ENCODE measurements at regions not wholly inside any gene's neighbourhood (a gene's known extent, or its start where the extent isn't known, plus 50 kb on each side); places are given as distances from the start of the nearest gene placed in this dataset.
"Not testable (repeated sequence)": the region's sequence is repeated elsewhere in the genome, so short reads cannot be mapped to it uniquely, and the experiment has no call there.

GRCh38 chr2:48049371-48049770 lies 143.1 kb upstream of the FBXO11 start:
- TF ChIP-seq, protein P1, sequence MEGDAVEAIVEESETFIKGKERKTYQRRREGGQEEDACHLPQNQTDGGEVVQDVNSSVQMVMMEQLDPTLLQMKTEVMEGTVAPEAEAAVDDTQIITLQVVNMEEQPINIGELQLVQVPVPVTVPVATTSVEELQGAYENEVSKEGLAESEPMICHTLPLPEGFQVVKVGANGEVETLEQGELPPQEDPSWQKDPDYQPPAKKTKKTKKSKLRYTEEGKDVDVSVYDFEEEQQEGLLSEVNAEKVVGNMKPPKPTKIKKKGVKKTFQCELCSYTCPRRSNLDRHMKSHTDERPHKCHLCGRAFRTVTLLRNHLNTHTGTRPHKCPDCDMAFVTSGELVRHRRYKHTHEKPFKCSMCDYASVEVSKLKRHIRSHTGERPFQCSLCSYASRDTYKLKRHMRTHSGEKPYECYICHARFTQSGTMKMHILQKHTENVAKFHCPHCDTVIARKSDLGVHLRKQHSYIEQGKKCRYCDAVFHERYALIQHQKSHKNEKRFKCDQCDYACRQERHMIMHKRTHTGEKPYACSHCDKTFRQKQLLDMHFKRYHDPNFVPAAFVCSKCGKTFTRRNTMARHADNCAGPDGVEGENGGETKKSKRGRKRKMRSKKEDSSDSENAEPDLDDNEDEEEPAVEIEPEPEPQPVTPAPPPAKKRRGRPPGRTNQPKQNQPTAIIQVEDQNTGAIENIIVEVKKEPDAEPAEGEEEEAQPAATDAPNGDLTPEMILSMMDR (IDR thresholded peaks at IDR 0.05), result no peak
- TF ChIP-seq POLR2A (IDR thresholded peaks at IDR 0.05), result no peak
- no peaks in the 10 kb centered on the region for H3K27me3 ChIP-seq (replicated peaks; ENCODE audit: insufficient read depth)
- no peaks in the 10 kb centered on the region for H3K36me3 ChIP-seq
- no peaks in the 10 kb centered on the region for H3K4me1 ChIP-seq (replicated peaks)
- 92% methylated on average over 2 of the region's 2 CpGs for WGBS
- no peak for DNase-seq (ENCODE audit: low spot score)
- no peak overlapping the region for H3K27ac ChIP-seq
- H3K4me3 ChIP-seq, result no peak overlapping the region
- intact Hi-C loops (cut with DNase I), result no loop called here
- H3K9me3 ChIP-seq, result no peaks in the 10 kb centered on the region

DNA sequence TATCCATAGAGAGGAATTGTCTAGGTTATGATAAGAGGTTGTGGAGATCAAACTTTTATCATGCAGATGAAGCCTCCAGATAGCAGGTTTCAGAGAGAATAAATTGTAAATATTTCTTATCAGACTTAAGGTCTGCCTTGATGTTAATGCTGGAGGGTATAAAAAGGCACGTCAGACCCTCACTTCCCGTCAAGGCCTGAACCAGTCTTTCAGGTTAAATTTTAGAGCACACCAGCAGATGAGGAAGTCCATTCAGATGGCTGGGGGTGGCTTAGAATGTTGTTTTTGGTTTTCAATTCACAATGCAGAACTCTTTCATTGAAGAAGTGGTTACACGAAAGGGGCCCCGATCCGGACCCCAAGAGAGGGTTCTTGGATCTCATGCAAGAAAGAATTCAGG lies 144.4 kb upstream of the FBXO11 start:
- TF ChIP-seq POLR2AphosphoS5 (IDR thresholded peaks at IDR 0.05) (no peak), POLR2A (IDR thresholded peaks at IDR 0.05) (no peak)
- TF ChIP-seq, protein P1 (IDR thresholded peaks at IDR 0.05), result no peak
- intact Hi-C loops (cut with DNase I), result no loop called here
- Histone ChIP-seq H3K9me3 (no peaks in the 10 kb centered on the region), H3K4me1 (replicated peaks) (no peaks in the 10 kb centered on the region), H3K27me3 (replicated peaks; ENCODE audit: insufficient read depth) (no peaks in the 10 kb centered on the region), H3K4me3 (no peak overlapping the region), H3K27ac (no peak overlapping the region), H3K36me3 (no peaks in the 10 kb centered on the region)
- 62% methylated on average over 5 of the region's 5 CpGs for whole genome bisulfite sequencing
- DNase-seq (ENCODE audit: low spot score), result no peak

DNA sequence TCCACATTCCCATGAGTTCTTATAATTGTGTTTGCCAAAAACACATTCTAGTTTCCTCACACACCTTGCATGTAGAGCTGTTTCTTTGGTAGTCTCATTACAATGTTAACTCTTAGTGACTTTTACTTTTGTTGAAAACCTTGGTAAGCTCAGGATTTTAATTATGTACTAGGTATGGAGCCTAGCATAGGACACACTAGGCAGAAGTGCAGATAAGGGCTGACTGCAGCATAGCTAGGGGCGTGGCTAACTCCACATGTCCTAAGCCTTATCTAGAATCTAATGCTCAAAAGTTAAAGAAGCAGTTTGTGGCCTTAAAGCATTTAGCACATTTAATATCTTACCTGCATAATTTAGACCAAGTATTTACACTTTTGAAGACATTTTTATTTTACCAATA lies 153.7 kb upstream of the FBXO11 start:
- no peak for TF ChIP-seq POLR2A (IDR thresholded peaks at IDR 0.05)
- TF ChIP-seq POLR2AphosphoS5 (IDR thresholded peaks at IDR 0.05), result no peak
- TF ChIP-seq, protein P1 (IDR thresholded peaks at IDR 0.05), result no peak
- Histone ChIP-seq H3K4me1 (replicated peaks) (no peaks in the 10 kb centered on the region), H3K27me3 (replicated peaks; ENCODE audit: insufficient read depth) (no peaks in the 10 kb centered on the region), H3K27ac (no peak overlapping the region), H3K36me3 (no peaks in the 10 kb centered on the region), H3K4me3 (no peak overlapping the region), H3K9me3 (no peaks in the 10 kb centered on the region)
- DNase-seq (ENCODE audit: low spot score), result no peak
- intact Hi-C loops (cut with DNase I), result no loop called here
- WGBS, result 76% methylated on average over 1 of the region's 1 CpG

- DNase-seq (ENCODE audit: low spot score); H3K27me3 ChIP-seq (replicated peaks; ENCODE audit: insufficient read depth); H3K9me3 ChIP-seq; H3K36me3 ChIP-seq; H3K4me1 ChIP-seq (replicated peaks); H3K27ac ChIP-seq; intact Hi-C loops (cut with DNase I); H3K4me3 ChIP-seq: not testable (repeated sequence)
- 53% methylated on average over 4 of the region's 4 CpGs for WGBS
These were observed 155.4 kb upstream of the FBXO11 start for GRCh38 chr2:48061656-48062055.

DNA sequence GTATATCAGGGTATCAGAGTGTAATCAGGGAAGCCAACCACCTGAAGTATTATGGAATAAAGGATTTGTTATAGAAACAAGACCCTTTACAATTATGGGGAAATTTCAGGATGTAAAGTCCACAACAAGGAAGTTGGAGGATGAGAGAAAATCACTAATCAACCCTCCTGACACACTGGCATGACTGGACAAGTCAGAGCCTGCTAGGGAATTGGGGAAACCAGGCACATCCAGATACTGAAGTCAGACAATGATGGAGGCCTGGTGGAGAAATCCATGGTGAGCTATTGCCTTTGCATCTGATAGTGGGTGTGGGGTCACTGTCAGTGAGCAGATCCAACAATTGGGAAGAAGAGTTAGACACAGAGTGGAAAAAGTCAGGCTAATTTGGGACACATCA lies 158.8 kb upstream of the FBXO11 start:
- Histone ChIP-seq H3K27me3 (replicated peaks; ENCODE audit: insufficient read depth) (no peaks in the 10 kb centered on the region), H3K27ac (no peak overlapping the region), H3K9me3 (no peaks in the 10 kb centered on the region), H3K36me3 (no peaks in the 10 kb centered on the region), H3K4me1 (replicated peaks) (no peaks in the 10 kb centered on the region), H3K4me3 (no peak overlapping the region)
- no peak for TF ChIP-seq POLR2A (IDR thresholded peaks at IDR 0.05)
- TF ChIP-seq, protein P1 (IDR thresholded peaks at IDR 0.05), result no peak
- no peak for TF ChIP-seq POLR2AphosphoS5 (IDR thresholded peaks at IDR 0.05)
- DNase-seq (ENCODE audit: low spot score), result no peak
- intact Hi-C loops (cut with DNase I), result no loop called here

Data from prostate gland (tissue), 2 donors.